Progenitor cell of endocrine pancreas (in vitro differentiated cells): ENCODE measurements at regions not wholly inside any gene's neighbourhood (a gene's known extent, or its start where the extent isn't known, plus 50 kb on each side); places are given as distances from the start of the nearest gene placed in this dataset.
"Not testable (repeated sequence)": the region's sequence is repeated elsewhere in the genome, so short reads cannot be mapped to it uniquely, and the experiment has no call there.

Experiments
- DNase-seq: peaks from one replicate; pipeline ENCODE4 v3.0.0; 2021; ENCODE audit warnings: low spot score; ENCODE audit not compliant: unreplicated experiment
- H3K27ac Mint-ChIP-seq: 2 replicates; pipeline ENCODE4 v1.8.0; 2021; ENCODE audit warnings: mild to moderate bottlenecking, moderate library complexity, mixed read lengths
- H3K27me3 Mint-ChIP-seq: 2 replicates; pipeline ENCODE4 v1.8.0; 2021; ENCODE audit warnings: mixed read lengths
- H3K36me3 Mint-ChIP-seq: 2 replicates; pipeline ENCODE4 v1.8.0; 2022; ENCODE audit warnings: mixed read lengths; ENCODE audit not compliant: insufficient read depth
- H3K4me1 Mint-ChIP-seq: 2 replicates; pipeline ENCODE4 v1.8.0; 2021; ENCODE audit warnings: low read depth, mixed read lengths
- H3K4me3 Mint-ChIP-seq: 2 replicates; pipeline ENCODE4 v1.8.0; 2021; ENCODE audit warnings: low read depth, mild to moderate bottlenecking, moderate library complexity, mixed read lengths
- H3K9me3 Mint-ChIP-seq: 2 replicates; pipeline ENCODE4 v1.8.0; 2021; ENCODE audit warnings: low read depth, mixed read lengths
- TF ChIP-seq, protein P1 (sequence below): fragments of 200-600 bp; sonication (generic); IDR thresholded peaks from one replicate; pipeline ENCODE4 v1.5.0; 2021; ENCODE audit warnings: antibody characterized with exemption, mild to moderate bottlenecking; ENCODE audit not compliant: unreplicated experiment

DNA sequence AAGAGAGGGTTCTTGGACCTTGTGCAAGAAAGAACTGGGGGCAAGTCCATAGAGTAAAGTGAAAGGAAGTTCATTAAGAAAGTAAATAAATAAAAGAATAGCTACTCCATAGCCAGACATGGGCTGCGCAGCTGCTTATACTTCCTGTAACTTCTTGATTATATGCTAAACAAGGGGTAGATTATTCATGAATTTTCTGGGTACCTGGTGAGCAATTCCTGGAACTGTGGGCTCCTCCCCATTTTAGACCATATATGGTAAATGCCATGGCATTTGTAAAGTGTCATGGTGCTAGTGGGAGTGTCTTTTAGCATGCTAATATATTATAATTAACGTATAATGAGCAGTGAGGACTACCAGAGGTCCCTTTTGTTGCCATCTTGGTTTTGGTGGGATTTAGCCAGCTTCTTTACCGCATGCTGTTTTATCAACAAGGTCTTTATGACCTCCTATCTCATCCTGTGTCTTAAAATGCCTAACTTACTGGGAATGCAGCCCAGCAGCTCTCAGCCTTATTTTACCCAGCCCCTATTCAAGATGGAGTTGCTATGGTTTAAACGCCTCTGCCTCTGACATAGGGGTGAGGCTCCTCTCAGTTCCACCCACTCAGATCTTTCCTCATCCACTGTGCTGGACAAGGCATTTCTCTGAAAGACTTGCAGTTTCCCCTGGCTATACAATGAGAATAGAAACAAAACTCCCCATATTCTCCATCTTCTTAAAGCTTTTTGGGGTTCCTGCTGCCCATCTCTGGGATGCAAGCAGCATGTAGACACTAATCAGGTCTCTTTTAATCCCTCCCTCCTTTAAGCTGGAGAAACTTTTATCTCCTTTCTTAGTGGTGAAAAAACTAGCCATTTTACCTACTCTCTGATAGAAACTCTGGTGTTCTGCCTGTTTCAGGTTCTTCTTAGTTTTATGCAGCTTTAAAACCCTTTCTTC lies 91.2 kb downstream of the ARRDC3 start:
- peaks cover 7% of the 10 kb centered on the region for H3K4me1 Mint-ChIP-seq
- no peaks in the 10 kb centered on the region for H3K27me3 Mint-ChIP-seq
- TF ChIP-seq, protein P1, sequence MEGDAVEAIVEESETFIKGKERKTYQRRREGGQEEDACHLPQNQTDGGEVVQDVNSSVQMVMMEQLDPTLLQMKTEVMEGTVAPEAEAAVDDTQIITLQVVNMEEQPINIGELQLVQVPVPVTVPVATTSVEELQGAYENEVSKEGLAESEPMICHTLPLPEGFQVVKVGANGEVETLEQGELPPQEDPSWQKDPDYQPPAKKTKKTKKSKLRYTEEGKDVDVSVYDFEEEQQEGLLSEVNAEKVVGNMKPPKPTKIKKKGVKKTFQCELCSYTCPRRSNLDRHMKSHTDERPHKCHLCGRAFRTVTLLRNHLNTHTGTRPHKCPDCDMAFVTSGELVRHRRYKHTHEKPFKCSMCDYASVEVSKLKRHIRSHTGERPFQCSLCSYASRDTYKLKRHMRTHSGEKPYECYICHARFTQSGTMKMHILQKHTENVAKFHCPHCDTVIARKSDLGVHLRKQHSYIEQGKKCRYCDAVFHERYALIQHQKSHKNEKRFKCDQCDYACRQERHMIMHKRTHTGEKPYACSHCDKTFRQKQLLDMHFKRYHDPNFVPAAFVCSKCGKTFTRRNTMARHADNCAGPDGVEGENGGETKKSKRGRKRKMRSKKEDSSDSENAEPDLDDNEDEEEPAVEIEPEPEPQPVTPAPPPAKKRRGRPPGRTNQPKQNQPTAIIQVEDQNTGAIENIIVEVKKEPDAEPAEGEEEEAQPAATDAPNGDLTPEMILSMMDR: no peak
- H3K4me3 Mint-ChIP-seq: no peak overlapping the region
- H3K36me3 Mint-ChIP-seq: no peaks in the 10 kb centered on the region
- no peak overlapping the region for H3K27ac Mint-ChIP-seq
- H3K9me3 Mint-ChIP-seq: no peaks in the 10 kb centered on the region
- DNase-seq: no peak

DNA sequence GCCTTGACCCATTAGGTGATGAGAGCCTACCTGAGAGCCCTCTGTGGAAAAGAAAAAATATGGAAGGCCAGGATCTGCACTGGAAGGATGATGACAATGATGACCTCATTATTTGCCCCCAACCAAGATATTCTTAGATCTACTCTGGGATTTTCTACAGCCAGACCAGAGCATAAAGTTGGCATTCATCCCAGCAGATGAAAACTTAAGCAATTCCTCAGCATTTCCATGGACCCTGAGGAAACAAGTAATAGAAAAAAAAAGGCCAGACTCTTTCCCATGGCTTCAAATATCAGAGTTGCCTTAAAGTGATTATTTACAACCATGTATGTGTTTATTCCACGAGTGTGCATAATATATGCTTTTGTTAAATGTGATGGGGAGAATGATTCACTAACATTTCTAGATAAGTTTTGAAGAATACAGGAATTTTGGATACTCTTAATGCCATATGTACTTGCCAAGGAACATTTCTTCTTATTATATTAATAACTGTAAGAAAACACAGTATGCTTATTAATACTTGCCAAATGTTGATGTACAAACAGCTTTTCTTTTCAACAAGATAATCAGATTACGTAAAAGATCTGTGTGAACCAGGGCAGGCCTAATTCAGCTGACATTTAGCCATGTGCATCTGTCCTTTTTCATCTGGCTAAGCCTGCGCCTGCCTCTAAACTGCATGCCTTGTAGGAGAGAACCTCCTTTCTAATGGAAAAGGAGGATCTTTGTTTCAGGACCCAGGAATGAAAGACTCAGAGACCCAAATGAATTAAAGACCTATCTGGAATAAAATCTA lies 94.8 kb downstream of the ARRDC3 start:
- Mint-ChIP-seq H3K9me3 (peaks cover 10% of the 10 kb centered on the region), H3K27me3 (no peaks in the 10 kb centered on the region), H3K4me1 (peaks cover 6% of the 10 kb centered on the region), H3K27ac (no peak overlapping the region), H3K4me3 (no peak overlapping the region), H3K36me3 (peaks cover 1% of the 10 kb centered on the region)
- TF ChIP-seq, protein P1: no peak
- no peak for DNase-seq

DNA sequence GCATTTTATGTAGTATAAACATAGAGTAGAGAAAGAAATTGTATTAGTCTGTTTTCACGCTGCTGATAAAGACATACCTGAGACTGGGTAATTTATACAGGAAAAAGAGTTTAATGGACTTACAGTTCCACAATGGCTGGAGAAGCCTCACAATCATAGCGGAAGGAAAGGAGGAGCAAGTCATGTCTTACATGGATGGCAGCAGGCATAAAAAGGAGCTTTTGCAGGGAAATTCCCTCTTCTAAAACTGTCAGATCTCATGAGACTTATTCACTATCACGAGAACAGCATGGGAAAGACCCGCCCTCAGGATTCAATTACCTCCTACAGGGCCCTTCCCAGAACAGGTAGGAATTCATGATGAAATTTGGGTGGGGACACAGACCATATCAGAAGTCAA lies 98.1 kb downstream of the ARRDC3 start:
- H3K4me3 Mint-ChIP-seq, DNase-seq, H3K27ac Mint-ChIP-seq, H3K4me1 Mint-ChIP-seq, H3K36me3 Mint-ChIP-seq: not testable (repeated sequence)
- Mint-ChIP-seq H3K27me3 (peaks cover 11% of the 10 kb centered on the region), H3K9me3 (peaks cover 10% of the 10 kb centered on the region)

DNA sequence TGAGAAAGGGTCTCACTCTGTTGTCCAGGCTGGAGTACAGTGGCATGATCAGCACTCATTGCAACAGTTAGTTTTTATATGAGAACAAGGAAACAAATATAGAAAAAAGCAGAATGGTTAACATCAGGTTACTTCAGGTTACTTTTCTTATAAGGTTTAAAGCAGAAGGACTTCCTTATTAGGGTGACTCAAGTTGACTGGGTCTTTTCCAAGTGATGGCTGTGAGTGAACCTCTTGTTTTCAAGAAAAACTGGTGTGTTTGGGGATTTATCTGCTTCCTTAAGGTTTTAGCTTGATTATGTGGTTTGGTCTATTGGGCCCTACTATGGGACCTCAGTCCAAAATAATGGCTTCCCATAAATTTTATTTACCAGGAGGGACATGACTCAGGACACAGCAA lies 99.2 kb downstream of the ARRDC3 start:
- Mint-ChIP-seq H3K36me3 (peaks cover 1% of the 10 kb centered on the region), H3K4me1 (peaks cover 6% of the 10 kb centered on the region), H3K9me3 (peaks cover 10% of the 10 kb centered on the region), H3K27ac (no peak overlapping the region), H3K27me3 (peaks cover 14% of the 10 kb centered on the region), H3K4me3 (no peak overlapping the region)
- TF ChIP-seq, protein P1: no peak
- DNase-seq: no peak

DNA sequence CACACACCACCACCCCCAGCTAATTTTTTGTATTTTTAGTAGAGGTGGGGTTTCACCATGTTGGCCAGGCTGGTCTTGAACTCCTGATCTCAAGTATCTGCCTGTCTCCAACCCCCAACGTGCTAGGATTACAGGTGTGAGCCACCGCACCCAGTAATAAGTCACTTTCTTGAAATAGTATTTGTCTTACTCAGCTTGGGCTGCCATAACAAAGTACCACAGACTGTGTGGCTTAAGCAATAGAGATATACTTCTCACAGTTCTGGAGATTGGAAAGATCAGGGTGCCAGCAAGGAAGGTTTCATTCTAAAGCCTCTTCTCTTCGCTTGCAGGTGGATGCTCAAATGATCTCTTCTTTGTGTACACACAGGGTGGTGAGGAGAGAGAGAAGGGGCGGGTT lies 99.8 kb downstream of the ARRDC3 start:
- no peak for DNase-seq
- Mint-ChIP-seq H3K9me3 (peaks cover 10% of the 10 kb centered on the region), H3K27ac (no peak overlapping the region), H3K36me3 (peaks cover 1% of the 10 kb centered on the region), H3K4me3 (no peak overlapping the region), H3K4me1 (peaks cover 6% of the 10 kb centered on the region), H3K27me3 (peaks cover 14% of the 10 kb centered on the region)
- TF ChIP-seq, protein P1: no peak
